Left lobe of liver (tissue), 2 donors: ENCODE measurements at regions not wholly inside any gene's neighbourhood (a gene's known extent, or its start where the extent isn't known, plus 50 kb on each side); places are given as distances from the start of the nearest gene placed in this dataset.
"Not testable (repeated sequence)": the region's sequence is repeated elsewhere in the genome, so short reads cannot be mapped to it uniquely, and the experiment has no call there.

ENCODE experiments used
- ATAC-seq: fragments of 200-7000 bp; cut with Tn5 transposase; one replicate; pipeline ENCODE4 v1.9.1; 2020; ENCODE audit warnings: mild to moderate bottlenecking, moderate library complexity
- DNase-seq: peaks from one replicate; pipeline ENCODE4 v3.0.0-alpha.2; 2020; ENCODE audit warnings: low spot score
- donor health status: DM: no; HTN: no; CAD: no; lungs with moderate emphysema.
- donor health status: DM: no; HTN: yes; CAD: no.

GRCh38 chr18:65671621-65672415, 79.0 kb upstream of the CDH7 start:
- DNase-seq, result no peak
- ATAC-seq, result no peak

- DNase-seq, ATAC-seq: not testable (repeated sequence)
Measured at GRCh38 chr18:65670145-65670544, 80.7 kb upstream of the CDH7 start.

GRCh38 chr18:65661391-65661790, 89.4 kb upstream of the CDH7 start:
- no peak for DNase-seq

GRCh38 chr18:65659912-65660311, 90.9 kb upstream of the CDH7 start:
- DNase-seq (no peak), ATAC-seq (no peak)

More at GRCh38 chr18:65661391-65661790, 89.4 kb upstream of the CDH7 start:
- ATAC-seq, result no peak

- no peak for ATAC-seq
- DNase-seq, result no peak
Measured at GRCh38 chr18:65659312-65659711, 91.5 kb upstream of the CDH7 start.

GRCh38 chr18:65651192-65651591, 99.6 kb upstream of the CDH7 start:
- DNase-seq (no peak), ATAC-seq (no peak)

- DNase-seq (no peak), ATAC-seq (no peak)
Measured at GRCh38 chr18:65632236-65632635, 118.6 kb upstream of the CDH7 start.

- DNase-seq (no peak), ATAC-seq (no peak)
Measured at GRCh38 chr18:65631766-65632165, 119.0 kb upstream of the CDH7 start.

- ATAC-seq (no peak), DNase-seq (no peak)
Measured at GRCh38 chr18:65628390-65628789, 122.4 kb upstream of the CDH7 start.

- no peak for ATAC-seq
Measured at GRCh38 chr18:65623676-65624075, 127.1 kb upstream of the CDH7 start.

GRCh38 chr18:65622436-65622835, 128.4 kb upstream of the CDH7 start:
- DNase-seq (no peak), ATAC-seq (no peak)

More at GRCh38 chr18:65623676-65624075, 127.1 kb upstream of the CDH7 start:
- no peak for DNase-seq

GRCh38 chr18:65620076-65620696, 130.6 kb upstream of the CDH7 start:
- no peak for DNase-seq
- ATAC-seq, result no peak

- ATAC-seq (no peak), DNase-seq (no peak)
Measured at GRCh38 chr18:65610939-65611338, 139.9 kb upstream of the CDH7 start.

- DNase-seq, result no peak
- no peak for ATAC-seq
Measured at GRCh38 chr18:65608471-65608870, 142.3 kb upstream of the CDH7 start.

- ATAC-seq (no peak), DNase-seq (no peak)
Measured at GRCh38 chr18:65607161-65607560, 143.7 kb upstream of the CDH7 start.

- ATAC-seq (no peak), DNase-seq (no peak)
Measured at GRCh38 chr18:65606551-65607130, 144.2 kb upstream of the CDH7 start.

- DNase-seq, ATAC-seq: not testable (repeated sequence)
Measured at GRCh38 chr18:65605352-65605751, 145.5 kb upstream of the CDH7 start.

- DNase-seq (no peak), ATAC-seq (no peak)
Measured at GRCh38 chr18:65601775-65602174, 149.0 kb upstream of the CDH7 start.

GRCh38 chr18:65592435-65592834, 158.4 kb upstream of the CDH7 start:
- ATAC-seq (no peak), DNase-seq (no peak)

GRCh38 chr18:65587491-65587890, 163.3 kb upstream of the CDH7 start:
- DNase-seq (no peak), ATAC-seq (no peak)

- DNase-seq, ATAC-seq: not testable (repeated sequence)
Measured at GRCh38 chr18:65582094-65582493, 168.7 kb upstream of the CDH7 start.

- ATAC-seq, result no peak
- no peak for DNase-seq
Measured at GRCh38 chr18:65568866-65569265, 181.9 kb upstream of the CDH7 start.
